ENCODE measurements at regions not wholly inside any gene's neighbourhood (a gene's known extent, or its start where the extent isn't known, plus 50 kb on each side); places are given as distances from the start of the nearest gene placed in this dataset.

DNA sequence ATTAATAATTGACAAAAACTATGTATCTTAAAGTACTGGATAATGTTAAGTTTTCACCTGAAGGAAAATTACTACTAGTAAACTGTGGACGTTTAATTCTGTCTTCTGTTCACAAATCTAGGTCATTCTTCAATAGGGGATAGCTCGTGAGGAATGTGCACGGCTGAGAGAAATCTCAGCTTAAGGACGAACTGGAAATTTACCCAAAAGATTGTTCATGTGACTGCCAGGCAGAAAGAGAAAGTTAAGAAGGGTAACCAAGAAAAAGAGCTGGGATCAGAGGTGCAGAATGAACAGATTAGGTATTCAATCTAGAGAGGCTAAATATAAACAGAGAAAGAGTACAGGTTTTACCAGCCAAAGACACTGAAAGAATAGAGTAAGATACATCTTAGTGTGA lies 245.3 kb downstream of the CASP12 start:
- DNase-seq = no peak

DNA sequence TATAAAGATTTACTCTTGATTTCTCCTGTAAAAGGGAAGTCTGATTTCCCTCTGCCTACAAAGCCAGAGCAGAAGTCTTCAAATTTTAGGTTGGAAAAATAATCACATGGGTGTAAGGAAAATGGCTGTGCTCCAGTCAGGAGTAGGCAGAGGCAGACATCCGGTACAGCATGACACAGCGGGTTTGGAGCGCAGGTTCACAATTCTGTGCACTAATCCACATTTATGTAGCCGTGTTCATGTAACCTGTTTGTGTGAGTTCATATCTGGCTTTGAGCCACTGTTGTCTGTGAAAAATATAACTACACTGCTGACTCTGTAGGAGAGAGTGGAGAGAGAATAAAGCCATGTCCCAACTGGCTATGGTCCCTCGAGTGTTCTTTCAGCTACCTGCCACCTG lies 248.0 kb downstream of the CASP12 start:
- no peak for DNase-seq

DNA sequence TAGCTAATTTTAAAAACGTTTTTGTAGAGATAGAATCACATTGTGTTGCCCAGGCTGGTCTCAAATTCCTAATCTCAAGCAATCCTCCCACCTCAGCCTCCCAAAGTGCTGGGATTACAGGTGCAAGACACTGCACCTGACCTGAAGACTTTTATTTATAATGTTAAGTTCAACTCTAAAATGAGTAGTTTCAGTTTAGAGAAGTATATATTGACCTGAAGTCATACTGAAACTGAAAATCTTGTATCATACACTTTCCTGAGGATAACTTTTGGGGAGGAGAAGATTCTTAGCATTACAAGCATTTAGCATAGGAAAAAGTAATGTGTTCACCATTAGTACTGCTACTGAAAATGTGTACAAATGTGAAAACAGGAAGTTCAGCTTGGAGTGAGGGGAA lies 249.3 kb downstream of the CASP12 start:
- DNase-seq = no peak

DNA sequence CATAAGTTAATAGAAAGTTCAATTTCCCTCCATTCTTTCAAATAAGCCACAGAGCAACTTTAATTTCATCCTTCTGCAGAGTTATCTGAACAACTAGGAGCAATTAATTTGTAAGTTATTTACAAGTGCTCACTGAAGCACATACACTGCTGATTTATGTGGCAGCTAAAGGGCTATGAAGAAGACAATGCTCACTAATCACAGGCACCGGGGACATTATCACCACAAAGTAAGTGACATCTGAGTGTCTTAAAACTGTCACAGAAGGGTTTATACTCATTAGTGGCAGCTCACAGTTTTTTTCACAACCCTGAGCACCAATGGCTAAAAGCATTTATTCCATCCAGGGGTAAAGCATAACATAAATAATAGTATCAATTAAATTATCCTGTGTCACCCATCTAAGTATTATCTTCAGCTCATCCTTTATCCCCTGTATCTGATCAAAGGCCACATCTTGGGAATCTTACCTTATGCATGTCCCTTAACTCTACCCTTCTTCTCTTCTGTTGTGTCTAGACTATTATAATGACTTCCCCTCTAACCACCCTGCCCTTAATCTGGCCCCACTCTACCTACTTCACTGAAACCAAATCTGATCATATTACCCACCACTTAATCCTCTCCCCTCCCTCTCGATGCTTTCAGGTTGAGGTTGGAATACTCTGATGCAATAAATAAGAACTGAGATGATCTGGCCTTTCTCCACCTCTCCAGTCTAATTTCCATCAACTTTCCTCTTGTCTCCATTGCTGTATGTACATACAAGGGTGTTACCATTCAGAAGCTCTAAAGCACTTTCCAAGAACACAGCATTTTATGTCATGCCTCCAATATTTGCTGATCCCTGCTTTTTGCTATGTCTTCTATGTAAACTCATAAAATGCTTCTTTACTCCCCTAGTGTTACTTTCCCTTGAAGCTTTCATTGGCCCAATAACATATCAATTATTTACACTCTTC lies 252.7 kb downstream of the CASP12 start:
- DNase-seq = no peak

DNA sequence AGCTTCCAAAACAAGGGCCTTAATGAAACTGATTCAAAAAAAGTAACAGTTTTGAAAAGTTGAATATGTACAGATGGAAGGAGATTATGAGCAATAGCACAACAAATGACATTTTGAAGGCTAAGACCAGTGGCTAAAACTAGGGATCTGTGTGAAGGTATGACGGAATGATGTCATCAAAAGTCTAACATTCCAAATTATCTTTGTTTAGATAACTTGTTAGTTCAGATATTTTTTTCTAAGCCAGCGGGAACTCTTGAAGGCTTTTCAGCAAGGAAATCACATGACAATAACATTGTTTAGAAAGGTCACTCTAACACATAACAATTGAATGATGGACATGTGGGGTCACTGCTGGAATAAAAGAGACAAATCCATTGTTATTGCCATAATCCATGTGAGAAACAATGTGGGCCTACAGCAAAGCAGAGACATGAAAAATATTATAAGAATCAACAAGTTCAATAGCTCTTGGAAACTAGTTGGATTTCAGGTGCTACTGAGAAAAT lies 260.5 kb downstream of the CASP12 start:
- no peak for DNase-seq

DNA sequence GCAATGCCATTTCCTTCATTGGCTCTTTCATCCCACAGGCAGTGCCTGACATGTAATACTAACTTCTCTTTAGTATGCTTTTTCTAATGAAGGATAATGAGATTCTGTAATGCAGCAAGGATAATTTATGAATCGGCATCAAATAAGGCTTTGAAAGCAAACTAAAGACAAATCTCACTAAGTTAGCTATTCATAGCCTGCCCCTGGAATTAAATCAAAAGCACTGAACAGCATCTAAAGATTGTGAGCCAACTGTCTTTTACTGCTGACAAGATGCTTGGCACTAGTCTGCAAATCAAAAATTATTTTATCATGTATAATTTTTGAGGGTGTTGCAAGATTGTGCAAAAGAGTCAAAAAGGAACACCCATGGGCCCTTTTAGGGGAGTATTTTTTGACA lies 265.0 kb downstream of the CASP12 start:
- no peak for DNase-seq

DNA sequence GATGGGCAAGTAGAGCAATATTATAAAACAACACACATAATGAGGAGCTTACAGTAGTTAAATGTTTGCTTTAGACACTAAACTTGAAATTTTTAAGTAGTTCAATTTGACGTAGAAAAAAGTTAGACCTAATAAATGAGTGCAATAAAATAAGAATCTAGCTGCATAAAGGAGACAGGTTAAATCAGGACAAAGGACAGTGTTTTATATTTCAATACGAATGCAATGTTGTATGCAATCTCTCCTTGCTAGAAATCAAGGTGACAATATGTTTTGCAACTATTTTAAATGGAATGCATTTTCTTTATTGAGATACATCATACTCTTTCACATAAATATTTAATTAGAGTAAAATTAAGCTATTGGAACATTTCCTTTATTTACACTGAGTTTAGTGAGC lies 267.9 kb downstream of the CASP12 start:
- DNase-seq = no peak

DNA sequence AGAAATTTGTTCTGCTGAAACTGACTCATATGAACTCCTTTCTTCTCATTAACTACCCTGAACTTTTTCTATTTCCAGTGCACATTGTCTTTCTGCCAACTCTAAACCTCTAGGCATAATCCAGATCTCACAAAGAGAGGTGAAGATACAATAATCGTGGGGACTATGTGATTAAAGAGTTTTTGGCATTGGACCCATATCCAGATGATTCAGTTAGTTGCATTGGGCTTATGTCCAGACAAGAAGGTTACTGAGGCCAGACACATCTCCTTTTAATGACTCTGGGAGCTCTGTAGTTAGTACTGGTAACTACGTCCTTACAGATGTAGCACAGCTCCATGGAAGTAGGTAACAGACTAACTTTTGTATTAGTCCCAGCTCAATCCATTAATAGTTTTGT lies 273.0 kb downstream of the CASP12 start:
- DNase-seq = no peak

DNA sequence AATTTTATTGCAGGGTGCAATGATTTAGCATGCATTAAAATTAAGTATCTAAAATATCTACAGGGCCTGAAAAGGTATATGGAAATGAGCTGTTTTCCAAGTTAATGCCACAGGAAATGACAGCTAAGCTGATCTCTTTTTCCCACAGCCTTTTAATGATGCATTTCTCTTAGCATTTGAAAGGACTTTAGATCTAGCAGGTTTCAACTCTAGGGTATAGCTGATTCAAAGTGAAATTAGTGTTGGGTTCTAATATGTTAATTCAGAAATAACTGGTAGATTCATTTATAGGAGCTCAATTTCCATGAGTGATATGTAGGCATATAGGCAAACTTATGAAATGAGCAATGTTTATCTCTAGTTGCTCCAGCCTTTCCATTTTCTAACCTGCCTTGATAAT lies 274.2 kb downstream of the CASP12 start:
- no peak for DNase-seq

DNA sequence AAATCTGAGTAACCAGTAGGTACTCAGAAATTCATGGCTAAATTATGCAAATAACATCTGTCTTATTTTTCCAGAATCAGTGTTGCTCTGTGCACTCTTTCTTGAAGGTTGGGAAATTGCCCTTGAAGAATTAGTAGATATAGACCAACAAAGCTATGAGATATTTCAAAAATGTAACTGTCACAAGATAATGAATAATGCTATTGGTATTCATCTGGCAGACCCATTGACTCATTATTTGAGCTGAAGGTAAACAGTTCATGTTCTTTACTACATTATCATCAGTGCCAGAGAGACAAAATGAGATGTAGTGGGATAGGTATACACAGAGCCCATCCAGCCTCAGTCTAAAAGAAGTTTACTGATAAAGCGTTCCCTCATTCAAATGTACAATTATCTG lies 274.7 kb downstream of the CASP12 start:
- no peak for DNase-seq

DNA sequence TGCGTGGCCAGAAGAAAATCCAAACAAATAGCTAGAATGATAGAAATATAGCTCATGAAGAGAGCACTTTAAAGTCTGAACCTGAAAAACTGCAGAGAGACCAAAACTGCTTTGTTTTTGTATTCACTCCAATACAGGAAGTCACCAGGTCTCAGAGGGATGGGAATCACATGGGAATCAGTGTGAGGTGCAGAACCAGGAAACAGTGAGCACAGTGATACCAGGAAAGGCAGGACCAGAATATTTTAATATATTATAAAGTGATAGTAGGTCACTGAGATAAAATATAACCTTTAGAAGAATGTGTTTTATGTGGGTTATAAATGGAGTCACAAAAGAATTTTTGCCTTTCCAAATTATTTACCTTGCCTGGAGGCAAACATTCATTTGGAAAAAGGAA lies 277.3 kb downstream of the CASP12 start:
- DNase-seq = no peak

DNA sequence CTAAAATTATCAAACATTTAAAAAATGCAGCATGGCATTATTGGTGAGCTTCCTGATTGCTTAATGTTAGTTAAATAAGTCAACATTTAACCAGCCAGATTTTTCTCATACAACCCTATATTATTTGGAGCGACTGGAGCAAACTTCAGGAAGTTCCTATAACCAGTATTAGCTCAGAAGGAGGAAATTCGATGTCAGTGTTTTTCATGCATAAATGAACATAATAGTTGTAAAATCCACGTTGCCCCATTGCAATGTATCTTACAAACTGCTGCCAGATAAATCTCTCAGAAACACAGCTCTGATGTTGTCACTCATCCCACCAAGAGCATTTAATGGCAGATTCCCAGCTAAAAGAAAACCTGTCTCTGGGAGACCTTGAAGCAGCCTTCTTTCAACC lies 278.5 kb downstream of the CASP12 start:
- no peak for DNase-seq

DNA sequence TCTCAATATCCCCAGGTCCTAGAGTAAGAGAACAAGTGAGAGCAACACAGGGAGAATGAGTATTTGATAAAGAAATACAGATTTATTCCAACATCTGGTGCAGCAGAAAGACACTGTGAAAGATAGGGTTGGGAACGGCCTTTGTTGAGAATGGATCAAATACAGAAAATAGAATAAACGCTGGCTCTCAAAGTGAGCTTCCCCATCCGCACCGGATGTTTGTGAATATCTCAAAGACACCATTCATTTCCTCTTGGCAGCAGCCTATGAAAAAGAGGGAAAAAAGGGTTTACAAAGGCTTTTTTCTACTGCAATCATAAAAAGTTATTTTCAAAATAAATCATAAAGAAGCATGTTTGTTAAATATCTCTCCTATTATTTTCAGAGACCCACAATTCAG lies 279.3 kb downstream of the CASP12 start:
- DNase-seq = no peak

DNA sequence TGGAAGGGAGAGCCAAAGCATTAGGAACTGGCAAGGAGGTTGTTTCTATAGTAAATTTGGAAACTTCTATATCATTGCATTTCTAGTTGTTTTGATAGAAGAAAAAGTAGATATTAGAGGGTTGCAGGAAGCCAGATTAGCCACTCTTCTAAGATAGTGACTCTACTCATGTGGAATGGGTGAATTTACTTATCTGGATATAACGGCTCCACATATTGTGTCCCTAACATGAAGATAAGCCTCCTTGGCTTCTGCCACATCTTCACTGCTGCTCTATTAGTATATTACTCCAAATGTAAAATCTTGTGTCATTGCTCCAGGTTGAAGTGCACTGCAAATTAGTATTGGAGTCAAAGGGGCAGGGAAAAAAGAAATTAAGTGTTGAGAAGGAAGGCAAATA lies 283.3 kb downstream of the CASP12 start:
- DNase-seq = no peak

DNA sequence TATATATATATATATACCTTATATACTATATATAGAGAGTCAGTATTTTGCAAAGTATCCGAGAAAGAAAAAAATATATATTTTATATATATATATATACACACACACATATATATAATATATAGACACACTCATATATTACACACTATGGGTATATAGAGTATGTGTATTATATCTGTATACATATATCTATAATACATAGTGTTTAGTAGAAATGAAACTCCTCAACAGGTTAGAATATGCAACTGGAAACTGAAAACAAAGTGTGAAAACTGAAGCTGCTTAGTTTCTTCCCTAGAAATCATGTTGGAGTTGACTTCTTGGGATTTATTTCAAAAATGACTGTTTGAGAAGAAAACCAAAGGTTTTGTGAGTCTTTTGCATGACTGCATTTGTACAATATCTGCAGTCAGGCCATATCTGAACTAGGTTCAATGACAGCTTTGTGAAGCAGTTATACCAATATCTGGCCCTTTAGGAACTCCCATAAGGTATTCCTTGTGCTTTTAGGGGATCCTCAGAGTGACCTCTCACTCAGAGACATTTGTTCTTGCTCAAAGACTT lies 284.1 kb downstream of the CASP12 start:
- no peak for DNase-seq

DNA sequence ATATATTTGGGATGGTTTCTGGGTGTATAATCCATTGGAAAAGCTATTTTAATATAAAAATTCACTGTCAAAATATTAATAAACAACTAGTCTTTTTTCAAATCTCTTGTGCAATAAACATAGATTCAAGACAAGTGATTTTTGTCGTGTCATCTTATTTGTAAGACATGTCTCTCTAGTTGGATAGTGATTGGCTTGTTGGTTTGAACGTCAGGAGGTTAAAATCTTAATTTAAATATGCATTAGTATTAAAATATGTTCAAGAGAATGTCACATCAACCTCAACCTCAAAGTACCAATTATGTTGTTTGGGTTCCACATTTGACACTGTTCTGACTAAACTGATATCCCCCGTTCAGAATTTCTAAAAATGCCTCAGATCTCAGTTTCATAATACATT lies 287.6 kb downstream of the CASP12 start:
- no peak for DNase-seq

DNA sequence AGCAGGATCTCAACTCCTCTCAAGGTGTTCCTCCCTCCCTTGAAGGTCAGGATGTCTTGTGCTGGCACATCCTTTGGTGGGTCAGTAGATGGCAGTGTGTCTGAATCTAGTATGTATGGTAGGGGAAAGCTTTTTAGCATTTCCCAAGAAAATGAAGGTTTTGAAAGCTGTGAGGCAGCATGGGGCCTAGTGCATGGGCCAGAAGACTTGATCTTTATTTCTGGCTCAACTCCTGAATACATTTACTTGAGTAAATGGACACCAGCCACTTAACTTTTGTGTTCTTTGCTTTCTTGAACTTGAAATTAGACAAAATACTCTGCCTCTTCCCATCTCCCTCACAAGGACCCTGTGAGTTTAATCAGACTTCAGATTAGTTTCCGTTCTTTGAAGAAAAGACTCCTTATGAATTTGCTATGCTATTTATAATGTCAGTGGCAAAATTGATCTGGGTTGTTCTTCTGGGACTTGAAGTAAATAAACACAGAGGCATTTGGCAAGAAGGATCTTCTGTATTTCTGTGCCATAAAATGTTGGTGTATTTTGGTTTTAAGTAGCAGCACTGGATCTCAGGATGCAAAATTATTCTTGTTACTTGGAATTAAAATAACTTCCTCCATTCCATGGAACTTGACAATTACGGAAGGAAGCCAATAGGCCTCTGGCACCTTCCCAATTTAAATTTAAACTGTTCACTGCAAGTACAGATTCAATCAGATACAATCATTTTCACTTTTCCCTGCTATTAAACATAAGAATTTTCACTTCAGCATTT lies 288.8 kb downstream of the CASP12 start:
- DNase-seq = peak; percentile 19

DNA sequence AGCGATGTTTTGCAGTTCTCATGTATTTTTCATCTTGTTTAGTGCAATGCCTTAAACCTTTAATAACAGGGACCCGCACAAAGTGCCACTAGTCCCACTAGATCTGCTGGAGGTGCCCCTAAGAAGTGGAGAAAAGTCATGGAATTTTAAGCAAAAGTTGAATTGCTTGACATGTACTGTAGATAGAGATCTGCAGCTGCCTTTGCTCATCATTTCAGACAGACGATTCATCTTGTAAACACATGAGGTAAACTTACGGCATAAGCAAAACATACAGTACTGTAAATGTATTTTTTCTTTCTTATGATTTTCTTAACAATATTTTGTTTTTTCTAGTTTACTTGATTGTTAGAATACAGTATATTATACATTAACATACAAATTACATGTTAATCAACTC lies 295.6 kb downstream of the CASP12 start:
- DNase-seq = no peak

DNA sequence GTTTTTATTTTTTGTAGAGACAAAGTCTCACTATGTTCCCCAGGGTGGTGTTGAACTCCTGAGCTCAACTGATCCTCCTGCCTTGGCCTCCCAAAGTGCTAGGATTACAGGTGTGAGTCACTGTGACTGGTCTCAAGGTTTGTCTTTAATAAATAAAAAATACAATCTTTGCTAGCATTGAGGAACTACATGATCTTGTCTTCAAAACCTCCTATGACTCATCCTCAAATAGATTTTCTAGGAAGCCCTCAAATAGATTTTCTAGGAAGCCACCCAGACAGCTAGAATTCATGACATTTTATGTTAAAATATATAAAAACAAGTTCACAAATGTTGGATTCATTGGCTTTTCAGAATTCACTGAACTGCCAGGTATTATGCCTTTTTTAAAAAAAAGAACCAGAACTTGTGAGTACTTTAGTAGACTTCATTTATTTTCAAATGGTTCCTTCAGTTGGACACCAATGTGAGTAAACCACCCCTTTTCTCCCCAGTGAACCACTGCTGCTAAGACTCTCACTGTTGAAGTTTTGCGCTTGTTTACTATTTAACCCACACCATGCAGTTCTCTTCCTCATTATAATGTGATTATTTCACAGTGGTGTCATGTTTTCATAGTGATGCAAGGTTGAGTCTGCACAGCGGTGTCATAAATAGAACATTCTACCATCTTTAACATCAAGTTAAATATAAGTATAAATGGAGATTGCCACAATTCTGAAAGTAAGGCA lies 303.9 kb downstream of the CASP12 start:
- no peak for DNase-seq

DNA sequence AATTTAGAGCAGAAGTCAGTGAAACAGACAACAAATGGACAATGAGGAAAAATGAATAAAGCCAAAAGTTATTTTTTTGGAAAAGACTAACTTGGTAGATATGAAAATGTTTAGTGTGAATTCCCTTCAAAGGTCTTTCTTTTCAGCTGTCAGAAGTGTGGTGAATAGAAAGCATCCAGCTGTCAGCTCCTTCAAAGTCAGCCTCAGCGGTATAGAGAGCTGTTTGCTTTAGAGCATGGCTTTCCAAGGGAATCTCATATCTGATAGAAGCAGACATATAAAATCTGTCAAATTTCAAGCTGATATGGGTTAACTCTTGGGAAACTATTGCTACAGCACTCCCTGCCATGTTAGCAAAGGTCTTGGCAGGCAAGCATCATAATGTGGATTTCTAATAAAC lies 309.3 kb downstream of the CASP12 start:
- DNase-seq = no peak

DNA sequence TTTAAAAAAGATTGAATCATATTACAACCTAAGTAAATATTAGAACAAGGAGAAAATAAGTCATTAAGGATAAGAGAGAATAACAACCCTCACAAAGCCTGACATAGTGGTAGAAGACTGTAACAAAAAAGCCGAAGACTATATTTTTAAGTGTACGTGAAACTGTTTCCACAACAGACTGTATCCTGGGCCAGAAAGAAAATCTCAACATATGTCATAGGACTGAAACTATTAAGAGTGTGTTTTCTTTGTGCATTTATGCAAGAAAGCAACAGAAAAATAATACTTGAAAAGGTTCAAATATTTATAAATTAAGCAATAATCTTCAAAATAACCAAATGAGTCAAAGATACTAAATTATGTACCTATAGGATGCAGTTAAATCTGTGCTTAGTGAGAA lies 309.8 kb downstream of the CASP12 start:
- DNase-seq = no peak

DNA sequence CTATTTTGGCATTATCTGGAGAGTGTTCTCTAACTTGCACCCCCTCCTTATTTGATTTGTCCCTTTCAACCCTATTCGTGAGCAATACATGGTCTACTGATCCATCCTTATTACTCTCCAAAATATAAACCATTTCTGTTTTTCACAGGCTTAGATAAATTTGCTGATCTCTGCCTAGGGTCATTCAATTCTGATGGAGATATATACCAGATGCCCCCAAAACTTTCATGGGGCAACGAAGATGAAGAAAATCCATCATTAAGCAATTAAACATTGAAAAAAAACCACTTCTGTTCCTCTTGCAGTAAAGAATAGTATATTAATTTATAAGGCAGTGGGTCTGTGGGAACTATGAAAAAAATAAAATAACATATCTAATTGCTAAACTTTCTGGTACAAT lies 313.4 kb downstream of the CASP12 start:
- DNase-seq = no peak

DNA sequence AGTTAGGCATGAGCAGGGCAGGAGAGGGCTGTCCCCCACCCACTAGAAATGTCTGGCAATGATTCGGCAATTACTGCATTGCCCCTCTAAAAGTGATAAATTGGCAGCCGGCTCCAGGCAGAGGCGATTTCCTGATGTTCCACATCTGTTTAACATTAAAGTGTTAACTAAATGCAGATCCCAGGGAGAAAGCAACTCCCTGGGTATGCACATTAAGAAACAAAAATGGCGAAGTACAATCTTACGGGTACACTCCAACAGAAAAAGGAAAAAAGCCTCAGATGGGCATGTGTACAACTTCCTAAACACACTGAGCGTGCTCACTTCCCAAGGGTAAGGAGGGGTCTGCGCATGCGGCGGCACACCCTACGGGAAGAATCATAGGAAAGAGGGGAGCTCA lies 314.4 kb downstream of the CASP12 start:
- no peak for DNase-seq
